H1 (cell line): ENCODE measurements at regions not wholly inside any gene's neighbourhood (a gene's known extent, or its start where the extent isn't known, plus 50 kb on each side); places are given as distances from the start of the nearest gene placed in this dataset.

ENCODE experiments used
- CTCF ChIA-PET: fragments of 300-600 bp; sonication (Branson Sonifier 250); formaldehyde crosslinking; loops from one replicate; lab custom pipeline; 2021; ENCODE audit not compliant: partially characterized antibody; lab: Charles Lee
- POLR2A ChIA-PET: fragments of 300-600 bp; sonication (Branson Sonifier 250); formaldehyde crosslinking; loops from one replicate; lab custom pipeline; 2021; ENCODE audit warnings: inconsistent platforms; ENCODE audit not compliant: partially characterized antibody; lab: Charles Lee
- DNase-seq, 2 experiments: peaks; one replicate each; pipeline versions ENCODE4 v3.0.0 to v3.0.0-alpha.2; 2010 to 2022; ENCODE audit warnings: low spot score in 2 of 2, low read depth in 1 of 2, mixed read lengths in 1 of 2
- FAIRE-seq: peaks from 2 replicates; lab custom pipeline; 2011; peaks lifted over from hg19 to GRCh38; lab: Jason Lieb, UNC
- H2AFZ ChIP-seq: 2 replicates; pipeline ENCODE4 v1.8.1; 2012; ENCODE audit warnings: low read length, inconsistent platforms
- H2AK5ac ChIP-seq: 2 replicates; pipeline ENCODE4 v1.6.1; 2013; ENCODE audit warnings: low read depth, low read length
- H2BK120ac ChIP-seq: replicated peaks from 2 replicates; pipeline ENCODE3; 2013; ENCODE audit warnings: low read depth, low read length, inconsistent platforms
- H2BK12ac ChIP-seq: 2 replicates; pipeline ENCODE4 v1.6.1; 2013; ENCODE audit warnings: low read depth, low read length
- H2BK15ac ChIP-seq: 2 replicates; pipeline ENCODE4 v1.6.1; 2013; ENCODE audit warnings: low read length
- H2BK20ac ChIP-seq: 2 replicates; pipeline ENCODE4 v1.6.1; 2013; ENCODE audit warnings: low read length
- H2BK5ac ChIP-seq: 2 replicates; pipeline ENCODE4 v1.6.1; 2013; ENCODE audit warnings: low read depth, low read length
- H3K14ac ChIP-seq: 2 replicates; pipeline ENCODE4 v1.6.1; 2013; ENCODE audit warnings: inconsistent platforms; ENCODE audit not compliant: insufficient read length
- H3K18ac ChIP-seq: 2 replicates; pipeline ENCODE4 v1.6.1; 2013; ENCODE audit warnings: low read length; ENCODE audit errors: extremely low read depth
- H3K23ac ChIP-seq: 2 replicates; pipeline ENCODE4 v1.6.1; 2013; ENCODE audit warnings: inconsistent platforms; ENCODE audit not compliant: insufficient read length
- H3K23me2 ChIP-seq: 2 replicates; pipeline ENCODE4 v1.6.1; 2013; ENCODE audit warnings: low read depth, low read length
- H3K27ac ChIP-seq: 2 replicates; pipeline ENCODE4 v1.6.1; 2011; ENCODE audit warnings: low read depth, low read length, inconsistent platforms
- H3K27me3 ChIP-seq, 4 experiments: replicated peaks in 1 of 4; 1 replicate in 1 of 4; 2 replicates in 3 of 4; pipeline versions ENCODE4 v1.6.1 to v1.8.1; 2011 to 2013; ENCODE audit warnings: low read length in 3 of 4, mild to moderate bottlenecking in 3 of 4, inconsistent platforms in 2 of 4, mixed read lengths in 2 of 4, moderate library complexity in 1 of 4; ENCODE audit not compliant: control insufficient read depth in 3 of 4, insufficient read depth in 3 of 4; ENCODE audit errors: extremely low read depth in 1 of 4
- H3K36me3 ChIP-seq, 4 experiments: 2 replicates each; pipeline versions ENCODE4 v1.6.1 to v1.8.1; 2011 to 2013; ENCODE audit warnings: mild to moderate bottlenecking in 4 of 4, low read length in 3 of 4, moderate library complexity in 2 of 4, control low read depth in 1 of 4, inconsistent platforms in 1 of 4; ENCODE audit not compliant: insufficient read depth in 4 of 4, control insufficient read depth in 2 of 4
- H3K4ac ChIP-seq: replicated peaks from 2 replicates; pipeline ENCODE3; 2013; ENCODE audit warnings: low read length, low read depth, mixed read lengths, inconsistent platforms; ENCODE audit not compliant: insufficient read length
- H3K4me1 ChIP-seq, 4 experiments: replicated peaks in 1 of 4; 1 replicate in 1 of 4; 2 replicates in 3 of 4; pipeline versions ENCODE4 v1.6.1 to v1.8.1; 2011 to 2013; ENCODE audit warnings: low read length in 3 of 4, inconsistent platforms in 2 of 4, mixed read lengths in 1 of 4; ENCODE audit not compliant: insufficient read depth in 4 of 4, control insufficient read depth in 3 of 4
- H3K4me2 ChIP-seq, 2 experiments: 2 replicates each; pipeline versions ENCODE4 v1.6.1 to v1.8.1; 2011 to 2013; ENCODE audit warnings: low read depth in 2 of 2, low read length in 2 of 2, control low read depth in 1 of 2, inconsistent platforms in 1 of 2, mild to moderate bottlenecking in 1 of 2; ENCODE audit not compliant: insufficient read depth in 1 of 2
- H3K4me3 ChIP-seq, 4 experiments: fragments of 200-600, 300-600 bp in 1 of 4; sonication (generic), shearing (Covaris generic), sonication (Bioruptor Twin) in 1 of 4; 2 replicates each; pipeline versions ENCODE4 v1.5.1 to v1.8.1; 2011 to 2016; ENCODE audit warnings: low read length in 4 of 4, low read depth in 3 of 4, control low read depth in 2 of 4, inconsistent platforms in 2 of 4, mild to moderate bottlenecking in 2 of 4, mixed read lengths in 1 of 4, moderate library complexity in 1 of 4; ENCODE audit not compliant: insufficient read depth in 2 of 4; ENCODE audit errors: extremely low read depth in 1 of 4
- H3K56ac ChIP-seq: replicated peaks from 2 replicates; pipeline ENCODE3; 2013; ENCODE audit warnings: low read depth, mild to moderate bottlenecking, mixed read lengths, low read length, inconsistent platforms; ENCODE audit not compliant: insufficient read length
- H3K79me1 ChIP-seq: 2 replicates; pipeline ENCODE4 v1.6.1; 2013; ENCODE audit warnings: low read depth, low read length, control low read depth
- H3K79me2 ChIP-seq, 2 experiments: 2 replicates each; pipeline versions ENCODE4 v1.6.1 to v1.8.1; 2012 to 2013; ENCODE audit warnings: low read length in 2 of 2, mild to moderate bottlenecking in 2 of 2, inconsistent platforms in 1 of 2; ENCODE audit not compliant: insufficient read depth in 2 of 2, control insufficient read depth in 1 of 2
- H3K9ac ChIP-seq, 4 experiments: replicated peaks in 1 of 4; 1 replicate in 1 of 4; 2 replicates in 3 of 4; pipeline versions ENCODE4 v1.6.1 to v1.8.1; 2011 to 2013; ENCODE audit warnings: low read depth in 3 of 4, low read length in 3 of 4, control low read depth in 2 of 4, mild to moderate bottlenecking in 2 of 4, moderate library complexity in 2 of 4, inconsistent platforms in 1 of 4; ENCODE audit errors: extremely low read depth in 1 of 4
- H3K9me3 ChIP-seq, 2 experiments: 2 replicates each; pipeline versions ENCODE4 v1.6.1 to v1.8.1; 2012 to 2013; ENCODE audit warnings: mild to moderate bottlenecking in 2 of 2, moderate library complexity in 2 of 2, control low read depth in 1 of 2, inconsistent platforms in 1 of 2, low read depth in 1 of 2, low read length in 1 of 2, mixed read lengths in 1 of 2; ENCODE audit not compliant: insufficient read depth in 2 of 2
- H4K20me1 ChIP-seq, 2 experiments: replicated peaks in 1 of 2; 2 replicates each; pipeline versions ENCODE3 to v1.8.1; 2011 to 2013; ENCODE audit warnings: inconsistent platforms in 2 of 2, low read length in 2 of 2, mild to moderate bottlenecking in 1 of 2; ENCODE audit not compliant: insufficient read depth in 2 of 2, control insufficient read depth in 1 of 2
- H4K5ac ChIP-seq: 2 replicates; pipeline ENCODE4 v1.6.1; 2013; ENCODE audit warnings: low read length, low read depth, mixed read lengths, inconsistent platforms; ENCODE audit not compliant: insufficient read length
- H4K8ac ChIP-seq: 2 replicates; pipeline ENCODE4 v1.8.0; 2013; ENCODE audit warnings: mild to moderate bottlenecking, moderate library complexity, low read length, inconsistent platforms; ENCODE audit not compliant: insufficient read depth; ENCODE audit errors: extremely low read depth
- H4K91ac ChIP-seq: replicated peaks from 2 replicates; pipeline ENCODE3; 2013; ENCODE audit warnings: low read length, mixed read lengths, inconsistent platforms; ENCODE audit not compliant: insufficient read length
- ASH2L ChIP-seq: fragments of 200-600, 300-600 bp; sonication (generic); IDR thresholded peaks from one replicate; pipeline ENCODE4 v1.7.1; 2017; ENCODE audit warnings: low read length
- CBX5 ChIP-seq: fragments of 300-800, 300-1000 bp; sonication (generic); IDR thresholded peaks from 2 replicates; pipeline ENCODE4 v1.7.1; 2016; ENCODE audit warnings: antibody characterized with exemption, low read length, low read depth
- RAD21 ChIP-seq, 2 experiments: IDR thresholded peaks in 1 of 2; conservative IDR thresholded peaks in 1 of 2; 2 replicates each; pipeline ENCODE4 v1.6.1; 2011; ENCODE audit warnings: low read depth in 2 of 2, low read length in 2 of 2, improper control_type of control experiment in 1 of 2, inconsistent platforms in 1 of 2, mild to moderate bottlenecking in 1 of 2, moderate library complexity in 1 of 2
- TAF1 ChIP-seq: IDR thresholded peaks from 2 replicates; pipeline ENCODE4 v1.6.1; 2011; ENCODE audit warnings: mild to moderate bottlenecking, low read depth, low read length
- WGBS, 2 experiments: shearing (Covaris generic) in 1 of 2; methylation state at CpG; one replicate each; pipeline versions ENCODE4 v1.1.6 to v1.1.7; 2013 to 2015; ENCODE audit warnings: low lambda C conversion rate in 2 of 2, mixed read lengths in 2 of 2, inconsistent platforms in 1 of 2, low coverage in 1 of 2, missing lambda C conversion rate in 1 of 2; ENCODE audit not compliant: insufficient replicate concordance in 2 of 2, insufficient coverage in 1 of 2, insufficient read length in 1 of 2; ENCODE audit errors: extremely low coverage in 1 of 2, missing lambda C conversion rate in 1 of 2; 5-methylcytosine and 5-hydroxymethylcytosine counted together

DNA sequence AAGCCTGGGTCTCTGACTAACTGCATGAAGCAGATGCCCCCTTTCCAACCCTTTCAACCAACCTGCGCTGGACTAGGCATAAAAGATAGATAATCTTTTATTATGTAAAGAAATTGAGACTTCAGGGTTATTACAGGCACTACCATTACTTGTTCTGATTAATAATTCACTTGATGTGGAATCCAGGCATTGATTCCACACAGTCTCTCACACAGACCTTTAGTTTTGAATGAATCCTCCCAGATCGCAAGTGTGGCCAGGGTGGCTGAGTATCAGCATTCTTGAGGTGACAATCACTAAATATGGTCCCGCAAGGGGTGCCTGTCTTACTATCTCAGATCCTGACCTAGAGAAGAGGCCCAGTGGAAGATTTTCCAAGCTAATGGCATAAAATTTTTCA lies 368.9 kb upstream of the ONECUT1 start:
- TF ChIP-seq CBX5, result no peak
- TF ChIP-seq TAF1, result no peak
- no peak for TF ChIP-seq ASH2L
- no peak for TF ChIP-seq RAD21 (IDR thresholded peaks at IDR 0.05 in 1 of 2, conservative IDR thresholded peaks at IDR 0.05 in 1 of 2; ENCODE audit: low read depth in 2 of 2, low read length in 2 of 2)
- H2BK15ac ChIP-seq, result no peak overlapping the region

More for the DNA sequence above, 368.9 kb upstream of the ONECUT1 start:
- Histone ChIP-seq H4K91ac (no peak overlapping the region), H3K4ac (no peak overlapping the region), H4K8ac (no peak overlapping the region), H3K27ac (no peak overlapping the region), H3K36me3 (peaks cover 0 to 2% (median 0%) of the 10 kb centered on the region in 4 experiments; a peak in 1 of 8 replicates), H3K79me1 (no peaks in the 10 kb centered on the region), H3K14ac (no peak overlapping the region), H3K4me2 (no peak overlapping the region), H2BK20ac (no peak overlapping the region), H3K4me1 (no peaks in the 10 kb centered on the region), H3K23me2 (no peaks in the 10 kb centered on the region), H4K5ac (no peak overlapping the region), H3K4me3 (no peak overlapping the region), H2AK5ac (no peak overlapping the region), H3K23ac (no peak overlapping the region), H3K9me3 (no peaks in the 10 kb centered on the region), H2BK12ac (no peak overlapping the region), H3K9ac (no peak overlapping the region), H2BK5ac (no peak overlapping the region), H4K20me1 (no peaks in the 10 kb centered on the region), H2AFZ (no peak overlapping the region), H3K18ac (no peak overlapping the region), H3K56ac (no peak overlapping the region), H3K27me3 (no peaks in the 10 kb centered on the region), H3K79me2 (no peaks in the 10 kb centered on the region), H2BK120ac (no peak overlapping the region)
- no peak for FAIRE-seq
- DNase-seq, result no peak
- 94% methylated on average over 3 of the region's 3 CpGs; no CpG with 5 or more reads in 1 of the 2 experiments for WGBS, 2 experiments
- ChIA-PET CTCF (no interaction called here), POLR2A (no interaction called here)
